SU-DHL-6 (cell line): ENCODE measurements at regions not wholly inside any gene's neighbourhood (a gene's known extent, or its start where the extent isn't known, plus 50 kb on each side); places are given as distances from the start of the nearest gene placed in this dataset.

ENCODE experiments used
- H2AFZ ChIP-seq: fragments of 200-600 bp; sonication (generic); 2 replicates; pipeline ENCODE4 v1.6.1; 2014; ENCODE audit warnings: low read depth, mild to moderate bottlenecking, moderate library complexity, mixed read lengths, antibody characterized with exemption, low read length; ENCODE audit not compliant: severe bottlenecking
- H3F3A ChIP-seq: fragments of 200-600 bp; shearing (Covaris generic); 2 replicates; pipeline ENCODE4 v1.6.0; 2016; ENCODE audit warnings: antibody characterized with exemption, mild to moderate bottlenecking; ENCODE audit not compliant: insufficient read depth
- H3K27ac ChIP-seq: fragments of 200-600 bp; sonication (generic); 2 replicates; pipeline ENCODE4 v1.5.1; 2016; ENCODE audit warnings: low read depth, mild to moderate bottlenecking, low read length, moderate library complexity, mixed read lengths
- H3K27me3 ChIP-seq: fragments of 200-600 bp; sonication (generic), shearing (Covaris generic); 2 replicates; pipeline ENCODE4 v1.6.0; 2014; ENCODE audit warnings: mild to moderate bottlenecking, low read length
- H3K36me3 ChIP-seq: fragments of 200-600 bp; sonication (generic); 2 replicates; pipeline ENCODE4 v1.6.1; 2014; ENCODE audit warnings: mild to moderate bottlenecking, low read length, mixed read lengths
- H3K4me2 ChIP-seq: fragments of 300-600, 200-600 bp; shearing (Covaris generic), sonication (generic); 2 replicates; pipeline ENCODE4 v1.6.0; 2014; ENCODE audit warnings: low read length, low read depth, mild to moderate bottlenecking; ENCODE audit not compliant: poor library complexity, severe bottlenecking
- H3K4me3 ChIP-seq: fragments of 200-600 bp; sonication (generic); 2 replicates; pipeline ENCODE4 v1.5.1; 2014; ENCODE audit warnings: antibody characterized with exemption, low read length, mild to moderate bottlenecking, mixed read lengths; ENCODE audit not compliant: insufficient read depth, poor library complexity, severe bottlenecking
- H3K79me2 ChIP-seq: fragments of 200-600 bp; sonication (generic); 2 replicates; pipeline ENCODE4 v1.6.1; 2014; ENCODE audit warnings: mild to moderate bottlenecking, low read length, moderate library complexity; ENCODE audit not compliant: insufficient read depth
- H3K9ac ChIP-seq: fragments of 200-600 bp; sonication (generic); 2 replicates; pipeline ENCODE4 v1.7.0; 2014; ENCODE audit warnings: mild to moderate bottlenecking, low read length
- H3K9me2 ChIP-seq: fragments of 200-600 bp; sonication (generic); replicated peaks from 2 replicates; pipeline ENCODE4 v1.6.1; 2014; ENCODE audit warnings: low read length; ENCODE audit not compliant: insufficient read depth
- H3K9me3 ChIP-seq: fragments of 200-600 bp; sonication (generic); 2 replicates; pipeline ENCODE4 v1.6.1; 2014; ENCODE audit warnings: low read length, mixed read lengths; ENCODE audit not compliant: insufficient read depth
- H4K20me1 ChIP-seq: fragments of 200-600 bp; sonication (generic); 2 replicates; pipeline ENCODE4 v1.6.1; 2014; ENCODE audit warnings: low read depth, mild to moderate bottlenecking, antibody characterized with exemption, low read length, moderate library complexity, mixed read lengths
- EZH2phosphoT487 ChIP-seq: fragments of 200-600 bp; sonication (generic), shearing (Covaris generic); conservative IDR thresholded peaks from 2 replicates; pipeline ENCODE4 v1.6.1; 2018; ENCODE audit warnings: mild to moderate bottlenecking, antibody characterized with exemption, low read length, moderate library complexity, mixed read lengths
- TF ChIP-seq, protein P1 (sequence below): fragments of 200-600 bp; sonication (generic); IDR thresholded peaks from one replicate; pipeline ENCODE4 v1.5.1; 2017; ENCODE audit warnings: antibody characterized with exemption, mild to moderate bottlenecking, low read length, moderate library complexity; ENCODE audit not compliant: insufficient read depth, poor library complexity, severe bottlenecking

DNA sequence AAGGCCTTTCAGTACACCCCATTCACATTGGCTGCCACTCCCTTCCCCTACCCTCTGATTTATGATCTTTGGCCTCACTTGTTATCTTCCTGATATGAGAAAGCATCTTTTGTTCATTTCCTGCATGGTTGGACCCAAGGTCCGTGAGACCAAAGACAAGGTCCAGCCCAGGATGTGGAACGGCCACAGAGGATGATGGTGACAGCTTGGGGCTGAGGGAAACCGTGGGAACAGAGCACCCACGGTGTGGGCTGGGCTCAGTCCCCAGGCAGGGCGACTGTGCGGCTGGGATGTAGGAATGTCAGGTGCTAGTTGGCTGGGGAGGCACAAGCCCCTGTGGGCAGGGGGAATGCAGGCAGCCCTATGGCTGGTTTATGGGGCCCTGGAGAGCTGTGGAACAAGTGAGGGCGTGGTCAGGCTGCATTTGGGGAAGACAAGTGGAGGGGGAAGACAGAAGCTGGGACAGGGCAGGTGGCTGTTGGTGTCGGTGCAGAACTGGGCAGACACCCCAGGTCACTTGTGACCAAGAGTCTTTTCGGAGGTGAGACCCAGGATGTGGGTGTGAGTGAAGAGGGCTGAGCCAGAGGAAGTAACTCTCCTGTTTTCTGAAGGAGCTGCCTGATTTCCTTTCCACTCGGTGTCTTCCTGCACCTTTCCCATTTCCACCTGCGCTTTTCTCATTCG, 51.7 kb upstream of the IGFBP3 start:
- Histone ChIP-seq H3K27me3 (no peaks in the 10 kb centered on the region), H3K9me2 (no peaks in the 10 kb centered on the region), H3K36me3 (no peaks in the 10 kb centered on the region), H3K27ac (no peak overlapping the region), H3F3A (no peaks in the 10 kb centered on the region), H2AFZ (no peak overlapping the region), H3K79me2 (no peaks in the 10 kb centered on the region), H3K9me3 (no peaks in the 10 kb centered on the region), H3K9ac (no peak overlapping the region), H3K4me2 (no peak overlapping the region), H4K20me1 (no peaks in the 10 kb centered on the region), H3K4me3 (no peak overlapping the region)
- TF ChIP-seq, protein P1, sequence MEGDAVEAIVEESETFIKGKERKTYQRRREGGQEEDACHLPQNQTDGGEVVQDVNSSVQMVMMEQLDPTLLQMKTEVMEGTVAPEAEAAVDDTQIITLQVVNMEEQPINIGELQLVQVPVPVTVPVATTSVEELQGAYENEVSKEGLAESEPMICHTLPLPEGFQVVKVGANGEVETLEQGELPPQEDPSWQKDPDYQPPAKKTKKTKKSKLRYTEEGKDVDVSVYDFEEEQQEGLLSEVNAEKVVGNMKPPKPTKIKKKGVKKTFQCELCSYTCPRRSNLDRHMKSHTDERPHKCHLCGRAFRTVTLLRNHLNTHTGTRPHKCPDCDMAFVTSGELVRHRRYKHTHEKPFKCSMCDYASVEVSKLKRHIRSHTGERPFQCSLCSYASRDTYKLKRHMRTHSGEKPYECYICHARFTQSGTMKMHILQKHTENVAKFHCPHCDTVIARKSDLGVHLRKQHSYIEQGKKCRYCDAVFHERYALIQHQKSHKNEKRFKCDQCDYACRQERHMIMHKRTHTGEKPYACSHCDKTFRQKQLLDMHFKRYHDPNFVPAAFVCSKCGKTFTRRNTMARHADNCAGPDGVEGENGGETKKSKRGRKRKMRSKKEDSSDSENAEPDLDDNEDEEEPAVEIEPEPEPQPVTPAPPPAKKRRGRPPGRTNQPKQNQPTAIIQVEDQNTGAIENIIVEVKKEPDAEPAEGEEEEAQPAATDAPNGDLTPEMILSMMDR: no peak
- TF ChIP-seq EZH2phosphoT487: no peak

DNA sequence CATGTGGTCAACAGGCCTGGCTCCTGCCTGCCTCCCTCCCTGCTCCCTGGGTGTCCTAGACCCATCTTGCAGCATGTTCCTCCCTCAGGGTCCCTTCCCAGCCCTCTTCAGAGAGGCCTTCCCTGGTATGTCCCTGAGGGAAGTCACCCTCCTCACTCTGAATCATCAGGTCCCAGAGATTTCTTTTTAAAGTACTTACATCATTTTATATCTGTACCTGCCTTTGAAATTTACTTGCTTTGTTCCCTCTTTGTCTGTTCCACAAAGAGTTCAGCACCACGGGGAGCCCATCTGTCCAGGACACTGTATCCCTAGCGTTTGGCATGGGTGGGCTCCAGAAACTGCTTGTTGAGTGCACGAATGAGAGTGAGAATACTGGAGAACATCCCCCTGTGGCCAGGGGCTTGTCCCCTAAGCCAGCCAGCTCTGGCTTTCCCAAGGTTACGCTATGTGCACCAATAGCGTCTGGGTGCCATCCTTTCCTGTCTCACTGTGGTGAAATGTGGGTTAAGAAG, 50.6 kb upstream of the IGFBP3 start:
- H3K36me3 ChIP-seq: no peaks in the 10 kb centered on the region
- H3F3A ChIP-seq: no peaks in the 10 kb centered on the region
- no peaks in the 10 kb centered on the region for H3K27me3 ChIP-seq
- H3K9me3 ChIP-seq: no peaks in the 10 kb centered on the region
- no peak overlapping the region for H3K27ac ChIP-seq
- no peaks in the 10 kb centered on the region for H3K79me2 ChIP-seq
- H3K4me3 ChIP-seq: no peak overlapping the region
- H3K9ac ChIP-seq: no peak overlapping the region
- no peaks in the 10 kb centered on the region for H3K9me2 ChIP-seq
- no peak overlapping the region for H2AFZ ChIP-seq
- TF ChIP-seq, protein P1: no peak
- no peak for TF ChIP-seq EZH2phosphoT487
- H4K20me1 ChIP-seq: no peaks in the 10 kb centered on the region
- H3K4me2 ChIP-seq: no peak overlapping the region

DNA sequence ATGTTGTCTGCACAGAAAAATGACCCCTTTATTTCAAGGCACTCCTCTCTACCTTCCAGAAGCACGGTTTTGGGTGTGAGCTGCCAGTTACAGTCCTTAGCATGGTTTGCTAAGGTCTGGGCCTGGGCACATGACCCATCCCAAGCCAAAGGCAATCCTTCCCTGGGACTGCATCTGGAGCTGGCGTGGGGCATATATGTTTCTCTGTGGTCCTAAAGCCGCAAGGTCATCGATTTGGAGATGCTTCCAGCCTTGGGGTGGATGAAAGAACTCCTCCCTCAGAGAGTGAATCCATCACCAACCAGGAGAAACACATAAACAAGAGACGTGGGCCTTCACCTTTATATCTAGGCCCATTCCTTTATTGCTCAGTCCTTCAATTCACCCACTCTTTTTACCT, 50.1 kb upstream of the IGFBP3 start:
- Histone ChIP-seq H3K79me2 (no peaks in the 10 kb centered on the region), H2AFZ (no peak overlapping the region), H4K20me1 (no peaks in the 10 kb centered on the region), H3F3A (no peaks in the 10 kb centered on the region), H3K9ac (no peak overlapping the region), H3K27me3 (no peaks in the 10 kb centered on the region), H3K9me2 (no peaks in the 10 kb centered on the region), H3K4me3 (no peak overlapping the region), H3K27ac (no peak overlapping the region), H3K36me3 (no peaks in the 10 kb centered on the region), H3K9me3 (no peaks in the 10 kb centered on the region), H3K4me2 (no peak overlapping the region)
- TF ChIP-seq, protein P1: no peak
- TF ChIP-seq EZH2phosphoT487: no peak
